ENCODE measurements at regions not wholly inside any gene's neighbourhood (a gene's known extent, or its start where the extent isn't known, plus 50 kb on each side); places are given as distances from the start of the nearest gene placed in this dataset.

DNA sequence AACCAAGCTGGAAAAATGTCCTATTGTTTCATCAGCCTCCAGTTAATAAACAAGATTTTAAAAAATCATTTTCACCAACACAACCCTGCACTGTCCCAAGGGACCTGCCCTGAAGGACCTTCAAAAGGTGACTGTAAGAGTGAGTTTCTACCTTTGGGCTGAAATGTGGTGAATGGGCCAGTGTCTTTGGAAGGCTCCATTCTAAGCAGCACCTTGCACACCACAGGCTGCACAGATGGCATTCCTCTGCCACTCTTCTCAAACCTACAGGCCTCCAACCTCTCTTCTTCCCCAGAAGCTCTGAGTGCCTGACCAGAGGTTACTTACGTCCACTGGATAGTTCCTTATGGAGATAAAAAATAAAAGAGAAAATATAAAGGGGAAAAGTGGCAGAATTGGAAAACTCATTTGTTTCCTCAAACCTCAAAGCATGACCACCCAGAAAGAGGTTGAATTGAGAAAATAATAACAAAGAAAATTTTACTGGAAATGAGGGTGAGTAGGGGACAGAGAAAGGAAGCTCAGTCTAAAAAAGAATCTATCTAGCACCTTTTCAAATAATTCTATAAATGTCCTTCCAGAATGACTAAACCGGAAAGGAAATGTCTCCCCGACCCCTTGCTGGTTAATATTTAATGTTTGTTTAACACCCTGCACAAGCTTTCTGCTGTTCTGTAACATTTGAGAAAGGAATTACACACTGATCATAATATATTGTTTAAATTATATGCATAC lies 175.7 kb downstream of the METTL4 start:
- no peak for DNase-seq (ENCODE audit: low spot score)
- no peaks in the 10 kb centered on the region for H3K36me3 ChIP-seq (ENCODE audit: low read depth)

GRCh38 chr18:2396162-2396505 lies 175.2 kb downstream of the METTL4 start:
- Histone ChIP-seq H3K9me3 (ENCODE audit: severe bottlenecking) (no peaks in the 10 kb centered on the region), H3K27me3 (ENCODE audit: insufficient read depth, poor library complexity, severe bottlenecking) (no peaks in the 10 kb centered on the region), H3K4me3 (ENCODE audit: severe bottlenecking) (no peak overlapping the region), H3K36me3 (ENCODE audit: low read depth) (no peaks in the 10 kb centered on the region), H3K27ac (ENCODE audit: poor library complexity, severe bottlenecking) (no peak overlapping the region), H3K4me1 (ENCODE audit: insufficient read depth, poor library complexity, severe bottlenecking) (no peaks in the 10 kb centered on the region)
- no peak for DNase-seq (ENCODE audit: low spot score)
- TF ChIP-seq, protein P1, sequence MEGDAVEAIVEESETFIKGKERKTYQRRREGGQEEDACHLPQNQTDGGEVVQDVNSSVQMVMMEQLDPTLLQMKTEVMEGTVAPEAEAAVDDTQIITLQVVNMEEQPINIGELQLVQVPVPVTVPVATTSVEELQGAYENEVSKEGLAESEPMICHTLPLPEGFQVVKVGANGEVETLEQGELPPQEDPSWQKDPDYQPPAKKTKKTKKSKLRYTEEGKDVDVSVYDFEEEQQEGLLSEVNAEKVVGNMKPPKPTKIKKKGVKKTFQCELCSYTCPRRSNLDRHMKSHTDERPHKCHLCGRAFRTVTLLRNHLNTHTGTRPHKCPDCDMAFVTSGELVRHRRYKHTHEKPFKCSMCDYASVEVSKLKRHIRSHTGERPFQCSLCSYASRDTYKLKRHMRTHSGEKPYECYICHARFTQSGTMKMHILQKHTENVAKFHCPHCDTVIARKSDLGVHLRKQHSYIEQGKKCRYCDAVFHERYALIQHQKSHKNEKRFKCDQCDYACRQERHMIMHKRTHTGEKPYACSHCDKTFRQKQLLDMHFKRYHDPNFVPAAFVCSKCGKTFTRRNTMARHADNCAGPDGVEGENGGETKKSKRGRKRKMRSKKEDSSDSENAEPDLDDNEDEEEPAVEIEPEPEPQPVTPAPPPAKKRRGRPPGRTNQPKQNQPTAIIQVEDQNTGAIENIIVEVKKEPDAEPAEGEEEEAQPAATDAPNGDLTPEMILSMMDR (IDR thresholded peaks at IDR 0.05; ENCODE audit: poor library complexity, severe bottlenecking) = no peak
- no peak for ATAC-seq (ENCODE audit: low read depth)

More for the DNA sequence above, 175.7 kb downstream of the METTL4 start:
- TF ChIP-seq, protein P1 (IDR thresholded peaks at IDR 0.05; ENCODE audit: poor library complexity, severe bottlenecking) = no peak
- no peak for ATAC-seq (ENCODE audit: low read depth)
- H3K27ac ChIP-seq (ENCODE audit: poor library complexity, severe bottlenecking) = no peak overlapping the region
- H3K4me1 ChIP-seq (ENCODE audit: insufficient read depth, poor library complexity, severe bottlenecking) = no peaks in the 10 kb centered on the region
- H3K4me3 ChIP-seq (ENCODE audit: severe bottlenecking) = no peak overlapping the region
- H3K9me3 ChIP-seq (ENCODE audit: severe bottlenecking) = no peaks in the 10 kb centered on the region
- no peaks in the 10 kb centered on the region for H3K27me3 ChIP-seq (ENCODE audit: insufficient read depth, poor library complexity, severe bottlenecking)

DNA sequence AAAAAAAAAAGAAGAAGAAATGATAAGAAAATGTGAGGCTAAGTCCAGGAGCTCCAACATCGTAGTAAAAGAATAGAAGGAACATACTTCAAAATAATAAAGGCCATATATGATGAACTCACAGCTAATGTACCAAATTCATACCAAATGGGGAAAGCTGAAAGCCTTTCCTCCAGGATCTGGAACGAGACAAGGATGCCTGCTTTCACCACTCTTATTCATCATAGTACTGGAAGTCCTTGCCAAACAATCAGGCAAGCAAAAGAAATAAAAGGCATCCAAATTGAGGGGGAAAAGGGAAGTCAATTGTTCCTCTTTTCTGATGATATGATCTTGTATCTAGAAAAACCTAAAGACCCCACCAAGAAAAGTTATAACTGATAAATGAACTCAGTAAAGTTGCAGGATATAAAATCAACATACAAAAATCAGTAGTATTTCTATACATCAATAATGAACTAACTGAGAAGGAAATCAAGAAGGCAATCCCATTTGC lies 170.6 kb downstream of the METTL4 start:
- H3K9me3 ChIP-seq (ENCODE audit: severe bottlenecking) = no peaks in the 10 kb centered on the region
- H3K36me3 ChIP-seq (ENCODE audit: low read depth) = no peaks in the 10 kb centered on the region
- ATAC-seq (ENCODE audit: low read depth) = no peak
- TF ChIP-seq, protein P1 (IDR thresholded peaks at IDR 0.05; ENCODE audit: poor library complexity, severe bottlenecking) = no peak
- no peaks in the 10 kb centered on the region for H3K4me1 ChIP-seq (ENCODE audit: insufficient read depth, poor library complexity, severe bottlenecking)
- no peak overlapping the region for H3K4me3 ChIP-seq (ENCODE audit: severe bottlenecking)
- DNase-seq (ENCODE audit: low spot score) = no peak
- H3K27ac ChIP-seq (ENCODE audit: poor library complexity, severe bottlenecking) = no peak overlapping the region
- H3K27me3 ChIP-seq (ENCODE audit: insufficient read depth, poor library complexity, severe bottlenecking) = no peaks in the 10 kb centered on the region

DNA sequence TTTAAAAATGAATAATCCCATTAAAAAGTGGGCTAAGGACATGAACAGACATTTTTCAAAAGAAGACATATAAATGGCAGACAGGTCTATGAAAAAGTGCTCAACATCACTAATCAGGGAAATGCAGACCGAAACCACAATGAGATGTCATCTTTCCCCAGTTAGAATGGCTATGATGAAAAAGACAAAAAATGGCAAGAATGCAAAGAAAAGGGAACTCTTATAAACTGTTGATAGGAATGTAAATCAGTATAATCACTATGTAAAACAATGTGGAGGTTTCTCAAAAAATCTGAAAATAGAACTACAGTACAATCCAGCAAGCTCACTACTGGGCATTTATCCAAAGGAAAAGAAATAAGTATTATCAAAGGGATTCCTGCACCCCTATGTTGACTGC lies 169.2 kb downstream of the METTL4 start:
- no peak for DNase-seq (ENCODE audit: low spot score)
- ATAC-seq (ENCODE audit: low read depth) = no peak

More for the DNA sequence above, 169.2 kb downstream of the METTL4 start:
- no peak overlapping the region for H3K27ac ChIP-seq (ENCODE audit: poor library complexity, severe bottlenecking)
- TF ChIP-seq, protein P1 (IDR thresholded peaks at IDR 0.05; ENCODE audit: poor library complexity, severe bottlenecking) = no peak
- no peak overlapping the region for H3K4me3 ChIP-seq (ENCODE audit: severe bottlenecking)
- no peaks in the 10 kb centered on the region for H3K9me3 ChIP-seq (ENCODE audit: severe bottlenecking)
- no peaks in the 10 kb centered on the region for H3K4me1 ChIP-seq (ENCODE audit: insufficient read depth, poor library complexity, severe bottlenecking)
- H3K36me3 ChIP-seq (ENCODE audit: low read depth) = no peaks in the 10 kb centered on the region
- H3K27me3 ChIP-seq (ENCODE audit: insufficient read depth, poor library complexity, severe bottlenecking) = no peaks in the 10 kb centered on the region
